Ascending aorta (tissue), 2 donors: ENCODE measurements at regions not wholly inside any gene's neighbourhood (a gene's known extent, or its start where the extent isn't known, plus 50 kb on each side); places are given as distances from the start of the nearest gene placed in this dataset.

Experiments used
- DNase-seq, 2 donors: peaks; one replicate each; pipeline ENCODE4 v3.0.0-alpha.2; 2019; ENCODE audit warnings: low spot score in 2 of 2
- H3K27ac ChIP-seq, 2 donors: fragments of 200-600 bp; sonication (generic); one replicate each; pipeline ENCODE4 v1.5.1; 2016 to 2017; ENCODE audit warnings: mild to moderate bottlenecking in 1 of 2
- H3K27me3 ChIP-seq: fragments of 200-600 bp; sonication (generic); one replicate; pipeline ENCODE4 v1.5.1; 2017
- H3K36me3 ChIP-seq, 2 donors: fragments of 200-600 bp; sonication (generic); one replicate each; pipeline ENCODE4 v1.5.1; 2016
- H3K4me1 ChIP-seq, 2 donors: fragments of 200-600 bp; sonication (generic); one replicate each; pipeline ENCODE4 v1.5.1; 2016 to 2017; ENCODE audit warnings: mild to moderate bottlenecking in 1 of 2
- H3K4me3 ChIP-seq, 2 donors: fragments of 200-600 bp; sonication (generic); one replicate each; pipeline ENCODE4 v1.5.1; 2016 to 2017; ENCODE audit warnings: mild to moderate bottlenecking in 1 of 2
- H3K9me3 ChIP-seq, 2 donors: fragments of 200-600 bp; sonication (generic); one replicate each; pipeline ENCODE4 v1.5.1; 2016
- intact Hi-C: fragments of 100-400 bp; cut with DNase I; formaldehyde crosslinking; loops from one replicate; pipeline ENCODE4 v1.15.1; 2023
- TF ChIP-seq, protein P1 (sequence below), 3 experiments: fragments of 200-600 bp in 2 of 3; fragments of 450-650 bp in 1 of 3; sonication (generic) in 2 of 3; IDR thresholded peaks; one replicate each; pipeline ENCODE4 v1.5.1; 2016 to 2019; ENCODE audit warnings: antibody characterized with exemption in 3 of 3, mild to moderate bottlenecking in 1 of 3, moderate library complexity in 1 of 3

DNA sequence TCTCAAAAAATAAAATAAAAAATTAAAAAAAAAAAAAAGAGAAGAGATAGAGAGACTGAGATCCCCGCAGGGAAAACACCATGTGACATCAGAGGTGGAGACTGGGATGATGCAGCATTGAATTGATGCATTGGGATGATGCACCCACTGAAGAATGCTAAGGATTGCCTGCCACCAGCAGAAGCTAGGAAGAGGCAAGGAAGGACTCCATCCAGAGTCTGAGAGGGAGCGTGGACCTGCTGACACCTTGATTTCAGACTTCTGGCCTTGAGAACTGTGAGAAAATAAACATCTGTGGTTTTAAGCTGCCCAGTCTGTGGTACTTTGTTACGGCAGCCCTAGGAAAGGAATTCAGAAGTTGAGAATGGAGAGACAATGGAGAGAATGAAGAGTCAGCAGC is 89.8 kb upstream of the PRPS1L1 start:
- Histone ChIP-seq H3K4me3 (no peak overlapping the region), H3K9me3 (no peaks in the 10 kb centered on the region), H3K27me3 (no peaks in the 10 kb centered on the region), H3K27ac (no peak overlapping the region), H3K4me1 (no peaks in the 10 kb centered on the region), H3K36me3 (no peaks in the 10 kb centered on the region)
- intact Hi-C loops = no loop called here
- TF ChIP-seq, protein P1, sequence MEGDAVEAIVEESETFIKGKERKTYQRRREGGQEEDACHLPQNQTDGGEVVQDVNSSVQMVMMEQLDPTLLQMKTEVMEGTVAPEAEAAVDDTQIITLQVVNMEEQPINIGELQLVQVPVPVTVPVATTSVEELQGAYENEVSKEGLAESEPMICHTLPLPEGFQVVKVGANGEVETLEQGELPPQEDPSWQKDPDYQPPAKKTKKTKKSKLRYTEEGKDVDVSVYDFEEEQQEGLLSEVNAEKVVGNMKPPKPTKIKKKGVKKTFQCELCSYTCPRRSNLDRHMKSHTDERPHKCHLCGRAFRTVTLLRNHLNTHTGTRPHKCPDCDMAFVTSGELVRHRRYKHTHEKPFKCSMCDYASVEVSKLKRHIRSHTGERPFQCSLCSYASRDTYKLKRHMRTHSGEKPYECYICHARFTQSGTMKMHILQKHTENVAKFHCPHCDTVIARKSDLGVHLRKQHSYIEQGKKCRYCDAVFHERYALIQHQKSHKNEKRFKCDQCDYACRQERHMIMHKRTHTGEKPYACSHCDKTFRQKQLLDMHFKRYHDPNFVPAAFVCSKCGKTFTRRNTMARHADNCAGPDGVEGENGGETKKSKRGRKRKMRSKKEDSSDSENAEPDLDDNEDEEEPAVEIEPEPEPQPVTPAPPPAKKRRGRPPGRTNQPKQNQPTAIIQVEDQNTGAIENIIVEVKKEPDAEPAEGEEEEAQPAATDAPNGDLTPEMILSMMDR (IDR thresholded peaks at IDR 0.05) = no peak
- DNase-seq = no peak

DNA sequence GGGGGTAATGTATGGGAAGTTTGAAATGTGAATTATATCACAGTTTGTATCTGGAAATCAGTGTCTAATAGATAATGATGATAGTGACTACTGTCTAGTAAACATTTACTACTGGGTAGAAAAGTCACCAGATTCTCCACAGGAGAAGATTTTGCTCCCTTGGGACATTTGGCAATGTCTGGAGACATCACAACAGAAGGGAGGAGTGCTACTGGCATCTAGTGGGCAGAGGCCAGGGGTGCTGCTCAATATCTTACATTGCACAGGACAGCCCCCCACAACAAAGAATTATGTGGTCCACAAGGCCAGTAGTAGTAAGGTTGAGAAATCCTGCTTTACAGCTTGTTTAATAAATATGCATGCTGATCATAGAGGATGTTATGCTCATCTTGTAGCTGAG is 92.3 kb upstream of the PRPS1L1 start:
- intact Hi-C loops = no loop called here
- no peak overlapping the region for H3K27ac ChIP-seq
- TF ChIP-seq, protein P1 (IDR thresholded peaks at IDR 0.05) = no peak
- no peaks in the 10 kb centered on the region for H3K4me1 ChIP-seq
- H3K4me3 ChIP-seq = no peak overlapping the region
- H3K36me3 ChIP-seq = no peaks in the 10 kb centered on the region
- no peak for DNase-seq
- H3K9me3 ChIP-seq = no peaks in the 10 kb centered on the region
- H3K27me3 ChIP-seq = no peaks in the 10 kb centered on the region

DNA sequence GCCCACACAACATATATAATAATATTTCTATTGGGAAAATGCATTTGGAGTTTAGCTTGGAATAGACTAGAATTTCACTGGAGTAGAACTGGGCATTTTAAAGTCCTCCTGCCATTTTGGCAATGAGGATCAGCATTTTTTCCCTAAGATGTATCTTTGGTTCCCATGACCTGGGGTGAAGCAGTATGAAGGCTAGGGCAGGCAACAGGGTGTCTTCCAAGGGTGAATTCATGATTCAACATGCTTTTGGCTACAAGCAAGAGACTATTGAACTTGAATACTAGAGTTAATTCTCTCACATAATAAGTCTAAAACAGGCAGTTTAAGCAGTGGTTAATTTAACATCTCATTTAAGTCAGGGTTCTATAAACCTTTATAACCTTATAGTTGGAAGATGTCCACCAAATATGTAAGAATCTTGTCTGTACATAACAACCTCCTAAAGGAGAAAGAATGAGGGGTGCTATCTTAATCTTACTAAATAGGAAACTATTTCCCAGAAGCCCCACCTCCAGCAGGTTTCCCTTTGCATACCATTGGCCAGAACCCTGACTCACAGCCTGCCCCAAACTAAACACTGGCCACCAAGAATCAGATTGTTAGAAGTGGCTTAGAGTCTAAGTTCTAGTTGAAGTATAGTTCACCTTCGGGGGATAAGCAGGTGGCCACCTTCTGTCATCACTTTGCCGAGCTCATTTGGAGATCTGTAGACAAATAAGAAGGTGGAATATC is 96.0 kb upstream of the PRPS1L1 start:
- TF ChIP-seq, protein P1 (IDR thresholded peaks at IDR 0.05) = no peak
- no peaks in the 10 kb centered on the region for H3K4me1 ChIP-seq

DNA sequence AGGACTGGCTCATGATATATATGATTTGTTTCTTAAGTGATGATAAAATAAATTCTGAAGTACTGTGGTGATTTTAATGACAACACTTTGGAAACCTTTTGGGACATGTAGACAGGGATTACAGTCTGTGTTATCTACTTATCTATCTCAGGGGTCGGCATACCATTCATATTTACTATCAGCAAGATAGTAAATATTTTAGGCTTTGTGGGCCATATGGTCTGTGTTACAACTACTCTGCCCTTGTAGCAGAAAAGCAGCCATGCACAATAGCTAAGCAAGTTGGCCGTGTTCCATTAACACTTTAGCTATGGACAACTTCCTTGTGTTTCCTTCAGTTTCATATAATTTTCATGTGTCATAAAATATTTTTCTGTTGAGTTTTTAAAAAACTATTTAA is 97.8 kb upstream of the PRPS1L1 start:
- no peak overlapping the region for H3K4me3 ChIP-seq
- H3K9me3 ChIP-seq = no peaks in the 10 kb centered on the region
- TF ChIP-seq, protein P1 (IDR thresholded peaks at IDR 0.05) = no peak
- no peaks in the 10 kb centered on the region for H3K36me3 ChIP-seq
- H3K27ac ChIP-seq = no peak overlapping the region
- intact Hi-C loops = no loop called here
- H3K27me3 ChIP-seq = no peaks in the 10 kb centered on the region
- no peaks in the 10 kb centered on the region for H3K4me1 ChIP-seq
- DNase-seq = no peak

More for the DNA sequence above, 96.0 kb upstream of the PRPS1L1 start:
- H3K27me3 ChIP-seq = no peaks in the 10 kb centered on the region
- intact Hi-C loops = no loop called here
- no peaks in the 10 kb centered on the region for H3K36me3 ChIP-seq
- H3K4me3 ChIP-seq = no peak overlapping the region
- H3K27ac ChIP-seq = no peak overlapping the region
- no peak for DNase-seq
- no peaks in the 10 kb centered on the region for H3K9me3 ChIP-seq

DNA sequence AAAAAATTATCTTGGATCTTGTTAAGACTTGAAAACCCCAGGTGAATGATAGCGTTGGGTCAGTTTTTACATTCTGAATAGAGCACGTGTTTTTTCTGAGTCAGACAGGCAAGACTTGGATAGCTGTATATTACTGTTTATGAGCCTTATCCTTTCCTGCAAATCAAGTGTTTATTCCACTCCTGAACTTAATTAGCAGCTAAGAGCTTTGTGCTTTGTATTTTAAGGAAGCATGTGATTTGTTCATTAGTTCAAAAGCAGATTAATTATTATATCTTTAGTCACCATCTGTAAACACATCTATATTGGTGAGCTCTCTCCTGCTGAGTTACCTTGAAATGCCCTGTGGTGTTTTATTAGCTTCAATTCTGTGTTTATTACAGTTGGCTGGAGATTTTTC is 98.6 kb upstream of the PRPS1L1 start:
- Histone ChIP-seq H3K27me3 (no peaks in the 10 kb centered on the region), H3K9me3 (no peaks in the 10 kb centered on the region), H3K4me1 (no peaks in the 10 kb centered on the region), H3K36me3 (no peaks in the 10 kb centered on the region), H3K27ac (no peak overlapping the region), H3K4me3 (no peak overlapping the region)
- no peak for DNase-seq
- TF ChIP-seq, protein P1 (IDR thresholded peaks at IDR 0.05) = no peak
- intact Hi-C loops = no loop called here

DNA sequence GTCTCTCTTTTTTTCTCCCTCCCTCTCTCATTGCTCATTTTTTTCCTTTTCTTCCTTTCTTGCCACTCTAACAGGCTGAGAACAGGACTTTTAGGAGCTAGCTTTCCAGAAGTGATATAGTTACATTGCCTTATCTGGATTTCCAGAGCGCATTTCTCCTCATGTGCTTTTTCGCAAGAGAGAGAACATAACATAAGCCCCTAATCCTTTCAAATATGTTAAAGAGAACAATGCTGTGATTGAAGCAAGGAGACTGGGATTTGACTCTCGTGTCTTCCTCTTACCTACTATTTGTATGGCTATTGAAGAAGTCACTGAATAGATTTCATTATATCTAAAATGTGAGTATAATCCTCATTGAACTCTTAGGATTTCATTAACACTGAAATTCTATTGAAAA is 101.2 kb upstream of the PRPS1L1 start:
- intact Hi-C loops = no loop called here
- H3K36me3 ChIP-seq = no peaks in the 10 kb centered on the region
- H3K4me3 ChIP-seq = no peak overlapping the region
- no peaks in the 10 kb centered on the region for H3K4me1 ChIP-seq
- TF ChIP-seq, protein P1 (IDR thresholded peaks at IDR 0.05) = no peak
- no peaks in the 10 kb centered on the region for H3K9me3 ChIP-seq
- H3K27ac ChIP-seq = no peak overlapping the region
- no peak for DNase-seq
- H3K27me3 ChIP-seq = no peaks in the 10 kb centered on the region
